ENCODE measurements at regions not wholly inside any gene's neighbourhood (a gene's known extent, or its start where the extent isn't known, plus 50 kb on each side); places are given as distances from the start of the nearest gene placed in this dataset.
"Not testable (repeated sequence)": the region's sequence is repeated elsewhere in the genome, so short reads cannot be mapped to it uniquely, and the experiment has no call there.

DNA sequence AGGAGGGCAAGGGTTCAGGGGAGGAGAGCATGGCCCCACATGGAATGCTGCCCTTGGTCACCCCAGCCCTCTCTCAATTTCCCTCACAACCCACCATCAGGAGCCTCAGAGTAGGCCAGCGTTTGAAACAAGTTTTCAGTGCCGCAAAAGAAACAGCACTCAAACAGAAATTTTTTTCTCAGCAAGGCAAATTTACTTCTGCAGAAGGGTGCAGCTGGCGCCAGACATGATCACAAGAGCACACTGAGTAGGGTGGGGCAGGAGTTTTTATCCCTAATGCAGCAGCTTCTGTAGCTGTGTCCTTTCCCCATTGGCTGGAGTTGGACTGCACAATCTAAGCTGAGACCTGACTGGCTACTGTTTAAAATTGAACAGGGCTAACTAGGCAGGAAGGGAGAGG is 287.8 kb upstream of the CDYL start:
- no peak for ATAC-seq

DNA sequence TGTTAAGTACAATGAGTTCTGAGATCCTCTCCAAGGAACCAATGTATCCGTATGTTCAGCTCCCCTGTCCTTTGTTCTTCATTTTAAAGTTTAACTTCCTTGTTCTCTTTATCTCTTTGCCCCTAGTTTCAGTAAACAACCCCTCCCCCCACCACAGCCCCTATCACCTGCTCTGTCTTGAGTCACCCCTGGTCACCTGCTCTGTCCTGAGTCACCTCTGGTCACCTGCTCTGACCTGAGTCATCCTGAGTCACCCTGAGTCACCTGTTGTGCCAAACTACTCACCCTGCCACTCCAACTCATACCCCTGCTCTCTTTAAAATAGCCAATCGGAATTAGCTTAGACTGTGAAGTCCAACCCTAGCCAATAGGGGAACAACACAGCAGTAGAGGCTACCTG is 288.7 kb upstream of the CDYL start:
- peak; percentile 63 for ATAC-seq

DNA sequence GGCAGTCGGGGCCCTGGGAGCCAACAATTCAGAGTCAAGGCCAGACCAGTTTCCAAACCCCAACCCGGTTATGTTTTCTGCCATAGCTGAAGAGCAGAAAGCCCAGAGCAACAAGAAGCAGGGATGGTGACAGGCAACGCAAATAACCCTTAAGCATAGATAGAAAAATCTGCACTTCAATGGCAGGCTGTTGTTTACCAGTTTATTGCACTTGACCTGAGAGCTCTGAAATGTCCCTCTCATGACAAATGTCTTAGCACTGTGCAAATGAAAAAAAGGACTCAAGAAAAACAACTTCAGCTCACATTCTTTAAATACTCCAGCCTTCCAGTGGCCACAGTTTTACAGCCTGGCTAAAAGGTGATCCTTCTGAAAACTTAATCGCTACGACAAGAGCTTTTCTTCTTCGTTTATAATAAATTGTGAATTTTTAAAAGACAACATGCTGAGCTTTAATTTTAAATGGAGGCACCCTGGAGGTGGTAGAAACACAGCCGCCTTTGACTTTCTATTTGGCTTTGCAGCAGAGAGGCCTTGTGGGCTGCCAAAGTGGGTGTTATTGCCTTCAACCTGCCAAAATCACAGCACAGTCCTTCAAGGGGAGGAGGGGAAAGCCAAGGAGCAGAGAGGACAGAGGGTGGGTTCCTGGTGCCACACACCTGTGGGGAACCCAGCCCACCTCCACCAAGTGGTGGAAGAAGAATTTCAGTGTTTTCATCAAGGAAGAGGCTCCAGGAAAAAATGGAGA is 289.5 kb upstream of the CDYL start:
- ATAC-seq: no peak

DNA sequence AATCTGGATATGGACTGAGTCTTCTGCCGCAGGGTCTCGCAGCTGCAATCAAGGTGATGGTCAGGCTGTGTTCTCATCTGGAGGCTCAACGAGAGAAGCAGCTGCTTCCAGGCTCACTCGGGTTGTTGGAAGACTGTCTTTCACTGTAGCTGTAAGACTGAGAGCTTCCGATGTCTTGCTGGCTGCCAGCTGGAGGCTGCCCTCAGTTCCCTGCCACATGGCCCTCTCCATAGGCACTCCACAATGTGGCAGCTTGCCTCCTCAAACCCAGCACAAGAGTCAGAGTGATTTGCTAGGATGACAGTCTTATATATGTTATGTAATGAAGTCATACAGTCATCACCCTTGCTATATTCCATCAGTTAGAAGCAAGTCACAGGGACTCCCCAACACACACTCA is 290.5 kb upstream of the CDYL start:
- ATAC-seq: no peak

DNA sequence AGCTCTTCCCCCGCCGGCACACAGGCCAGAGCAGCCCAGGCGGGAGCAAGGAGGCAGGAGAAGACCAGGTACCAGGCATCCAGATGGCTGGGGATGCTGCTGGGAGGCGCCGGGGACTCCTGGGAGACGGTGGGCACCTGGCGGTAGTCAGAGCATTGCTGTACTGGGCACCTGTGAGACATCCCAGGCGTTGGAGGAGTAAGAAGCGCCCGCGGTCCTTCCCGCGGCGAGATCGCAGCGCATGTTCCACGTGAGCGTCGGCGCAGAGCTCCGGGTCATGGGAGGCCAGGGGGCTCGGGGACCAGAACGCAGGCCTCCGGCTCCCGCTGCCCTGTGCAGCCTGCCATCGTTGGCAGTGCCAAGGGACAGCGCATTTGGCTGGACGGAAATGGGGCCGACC is 293.7 kb upstream of the CDYL start:
- ATAC-seq: no peak

DNA sequence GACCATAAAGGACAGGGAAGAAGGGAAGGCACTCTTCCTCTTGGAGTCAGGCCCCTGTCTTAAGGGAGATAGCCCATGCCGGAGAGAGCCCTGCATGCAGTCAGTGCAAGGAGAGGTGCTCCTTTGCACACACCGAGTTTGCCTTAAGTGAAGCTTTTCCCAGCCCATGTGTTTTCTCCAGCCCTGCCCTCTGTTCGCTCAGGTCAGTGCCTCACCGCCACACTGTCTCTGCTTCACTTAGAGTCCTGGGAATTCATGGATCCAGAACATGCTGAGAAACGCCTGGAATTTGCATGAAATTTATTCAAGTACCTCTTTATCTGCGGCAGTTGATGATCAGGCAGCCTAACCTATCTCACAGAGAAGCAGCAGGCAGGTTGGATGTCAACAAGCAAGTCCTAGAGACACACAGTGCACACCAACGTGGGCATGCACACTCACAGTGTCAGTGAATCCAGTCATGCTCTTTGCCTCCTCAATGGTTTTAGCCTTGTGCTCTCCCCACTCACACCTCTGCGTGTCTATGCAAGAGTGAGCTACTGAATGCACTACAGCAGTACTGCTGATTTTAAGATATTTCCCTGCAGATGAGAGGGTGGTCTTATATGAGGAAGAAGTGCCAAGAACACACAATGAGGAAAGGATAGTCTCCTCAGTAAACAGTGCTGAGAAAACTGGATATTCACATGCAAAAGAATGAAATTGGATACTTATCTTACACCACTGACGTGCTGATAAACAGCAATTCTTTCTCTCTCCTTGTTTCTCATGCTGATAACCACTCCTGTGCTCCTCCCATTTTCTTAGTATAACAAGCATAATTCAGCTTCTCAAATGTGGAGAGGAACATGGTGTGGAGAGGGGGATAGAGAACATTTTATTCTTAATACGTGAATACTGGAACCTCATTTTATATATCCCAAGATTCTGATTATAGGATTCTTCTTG is 295.1 kb upstream of the CDYL start:
- ATAC-seq: no peak

DNA sequence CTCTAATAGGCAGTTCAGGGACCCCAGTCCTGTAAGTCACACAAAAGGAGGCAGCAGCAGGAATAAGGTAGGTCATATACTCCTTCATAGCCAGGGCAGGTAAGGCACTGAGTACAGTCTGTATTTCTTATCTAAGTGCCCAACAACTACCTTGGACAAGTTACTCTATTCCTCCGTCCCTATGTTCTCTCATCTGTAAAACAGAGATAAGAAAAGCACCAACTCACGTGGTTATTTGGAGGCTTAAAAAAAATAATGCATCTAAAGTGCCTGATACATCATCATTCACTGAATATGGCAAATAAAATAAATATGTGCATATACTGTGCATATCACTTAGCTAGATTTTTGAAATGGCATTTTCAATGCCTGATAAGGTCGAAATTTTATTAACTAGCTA is 298.1 kb upstream of the CDYL start:
- no peak for ATAC-seq

DNA sequence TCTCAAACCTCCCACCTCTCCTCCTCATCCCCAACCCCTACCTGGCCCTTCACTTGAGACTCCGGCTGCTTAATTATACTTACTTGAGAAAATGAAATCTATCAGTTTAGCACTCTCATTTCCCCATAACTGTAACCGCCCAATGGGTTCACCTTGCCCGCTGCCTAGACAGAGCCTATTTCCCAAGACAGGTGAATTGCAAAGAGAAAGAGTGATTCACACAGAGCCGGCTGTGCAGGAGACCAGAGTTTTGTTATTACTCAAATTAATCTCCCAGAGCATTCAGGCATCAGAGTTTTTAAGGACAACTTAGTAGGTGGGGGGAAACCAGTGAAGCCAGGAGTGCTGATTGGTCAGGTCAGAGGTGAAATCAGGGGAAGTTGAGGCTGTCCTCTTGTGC is 301.4 kb upstream of the CDYL start:
- peak; percentile 48 for ATAC-seq

DNA sequence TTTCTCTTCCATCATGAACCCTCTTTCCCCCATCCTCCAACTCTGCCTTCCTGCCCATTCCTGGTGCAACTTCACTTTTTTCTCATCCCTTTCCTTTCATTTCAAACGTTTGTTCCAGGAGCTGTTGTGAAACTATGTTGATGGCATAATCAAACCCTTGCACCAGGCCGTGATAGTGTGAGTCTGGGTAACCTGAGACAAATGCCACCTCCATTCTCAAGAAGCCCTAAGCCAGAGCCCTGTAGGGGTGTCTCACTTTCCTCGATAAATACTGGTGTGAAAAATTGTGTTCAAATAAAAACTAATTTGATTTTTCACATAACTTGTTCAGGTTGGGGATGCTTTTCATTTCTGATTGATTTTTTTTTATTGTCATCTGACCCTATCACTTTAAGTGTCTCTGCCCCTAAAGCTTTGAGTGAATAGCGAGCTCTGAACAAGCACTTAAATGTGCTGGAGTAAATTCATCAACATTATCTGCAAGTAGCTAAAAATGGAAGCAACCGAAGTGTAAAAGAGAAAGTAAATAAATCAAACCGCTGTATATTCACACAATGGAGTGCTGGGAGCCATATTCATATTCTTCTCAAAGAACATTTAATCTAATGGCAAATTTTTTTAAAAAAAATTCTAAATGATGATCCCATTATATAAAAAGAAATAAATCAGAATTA is 303.1 kb upstream of the CDYL start:
- no peak for ATAC-seq

DNA sequence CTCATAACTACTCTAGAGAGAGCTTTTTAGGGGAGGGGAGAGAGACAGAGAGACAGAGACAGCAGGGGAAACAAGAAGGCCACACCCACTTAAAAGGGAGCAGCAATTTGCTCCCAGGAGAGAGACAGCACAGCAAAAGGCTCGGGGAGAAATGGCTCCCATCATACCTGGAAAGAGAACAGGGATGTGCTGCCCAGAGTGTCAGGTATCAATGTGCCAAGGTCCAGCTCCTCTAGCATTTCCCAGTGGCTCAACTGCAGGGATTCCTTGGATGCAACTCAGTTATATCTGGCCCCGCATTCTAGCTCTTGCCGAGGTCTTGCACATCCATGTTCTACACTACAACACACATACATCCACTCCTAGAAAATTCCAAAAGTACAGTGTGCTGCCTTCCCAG is 304.0 kb upstream of the CDYL start:
- ATAC-seq: no peak

DNA sequence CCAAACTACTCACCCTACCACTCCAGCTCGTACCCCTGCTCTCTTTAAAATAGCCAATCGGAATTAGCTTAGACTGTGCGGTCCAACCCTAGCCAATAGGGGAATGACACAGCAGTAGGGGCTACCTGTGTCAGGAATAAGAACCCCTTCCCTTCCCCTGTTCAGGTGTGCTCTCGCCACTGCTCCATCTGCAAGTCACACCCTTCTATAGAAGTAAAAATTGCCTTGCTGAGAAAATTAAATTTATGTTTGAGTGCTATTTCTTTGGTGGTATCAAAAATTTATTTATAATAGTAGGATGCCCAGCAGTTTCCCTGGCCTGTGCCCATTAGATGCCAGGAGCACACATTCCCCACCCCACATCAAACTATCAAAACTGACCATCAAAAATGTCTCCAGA is 304.7 kb upstream of the CDYL start:
- not testable (repeated sequence) for ATAC-seq

DNA sequence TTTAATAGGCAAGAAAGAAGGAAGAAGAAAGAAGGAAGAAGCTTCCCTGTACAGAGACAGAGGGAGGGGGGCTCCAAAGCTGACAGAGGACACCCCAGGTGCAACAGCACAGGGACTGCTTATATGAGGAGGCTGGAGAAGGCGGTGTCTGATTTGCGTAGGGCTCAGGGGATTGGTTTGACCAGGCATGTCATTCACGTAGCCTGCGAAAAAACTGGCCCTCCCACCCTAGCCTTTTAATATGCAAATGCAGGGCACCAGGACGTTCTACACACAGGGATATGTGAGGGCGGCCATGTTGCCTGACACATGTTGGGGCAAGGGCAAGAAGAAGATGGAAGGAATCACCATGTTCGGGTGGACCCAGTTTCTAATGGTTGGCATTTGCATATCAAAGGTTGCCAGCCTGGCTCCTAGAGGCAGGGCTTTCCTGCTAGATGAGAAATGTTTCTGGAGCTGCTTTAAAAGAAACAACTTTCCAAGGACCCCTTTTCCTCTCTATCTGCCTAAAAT is 305.4 kb upstream of the CDYL start:
- no peak for ATAC-seq

DNA sequence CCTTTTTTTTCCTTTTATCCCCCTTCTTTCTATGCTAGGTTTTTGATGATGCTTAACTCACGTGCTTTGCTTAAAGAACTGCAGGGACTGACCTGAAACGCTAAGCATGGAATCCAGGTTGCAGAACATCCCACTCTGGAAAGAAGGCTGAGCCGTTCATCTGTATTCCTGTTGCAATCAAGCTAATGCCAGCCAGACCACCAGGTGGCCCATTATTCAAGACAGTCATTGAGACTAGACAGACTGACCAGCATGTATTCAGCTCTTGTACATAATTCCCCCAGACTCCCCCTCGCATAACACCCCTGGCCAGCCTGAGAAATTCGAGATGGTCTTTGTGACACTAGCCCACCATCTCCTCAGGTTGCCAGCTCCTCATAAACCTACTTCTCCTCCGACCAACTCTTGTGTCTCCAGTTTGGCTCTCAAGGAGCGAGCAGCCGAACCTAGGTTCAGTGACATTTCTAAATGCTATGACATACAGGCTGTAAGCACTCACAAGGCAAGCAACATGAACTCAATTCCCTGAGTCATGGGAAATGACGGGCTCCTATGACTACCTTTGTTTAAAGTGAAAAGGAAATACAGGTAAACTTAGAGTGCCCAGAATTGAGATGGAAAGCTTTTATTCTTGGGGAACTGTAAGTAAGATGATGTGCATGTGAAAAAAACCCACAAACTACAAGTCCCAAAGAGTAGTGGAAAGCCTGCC is 309.3 kb upstream of the CDYL start:
- peak; percentile 78 for ATAC-seq

DNA sequence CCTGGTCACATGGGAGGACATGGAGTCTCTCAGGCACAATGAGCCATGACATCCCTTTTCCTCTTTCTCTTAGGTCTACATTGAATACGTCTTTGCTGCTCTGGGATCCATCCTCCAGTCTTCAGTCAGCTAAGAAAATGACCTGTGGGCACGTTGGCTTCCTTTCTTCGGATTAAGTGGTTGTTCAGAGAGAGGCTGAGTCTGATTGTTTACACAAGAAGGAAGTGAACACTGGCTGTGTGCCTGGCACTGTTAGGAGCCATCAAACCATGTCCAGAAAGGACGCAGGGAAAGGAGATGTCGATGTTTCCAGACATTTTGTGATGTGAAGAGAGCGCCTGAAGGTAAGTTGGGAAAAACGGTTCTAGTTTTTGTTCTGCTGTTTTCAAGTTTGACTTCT is 309.9 kb upstream of the CDYL start:
- ATAC-seq: peak; percentile 79

DNA sequence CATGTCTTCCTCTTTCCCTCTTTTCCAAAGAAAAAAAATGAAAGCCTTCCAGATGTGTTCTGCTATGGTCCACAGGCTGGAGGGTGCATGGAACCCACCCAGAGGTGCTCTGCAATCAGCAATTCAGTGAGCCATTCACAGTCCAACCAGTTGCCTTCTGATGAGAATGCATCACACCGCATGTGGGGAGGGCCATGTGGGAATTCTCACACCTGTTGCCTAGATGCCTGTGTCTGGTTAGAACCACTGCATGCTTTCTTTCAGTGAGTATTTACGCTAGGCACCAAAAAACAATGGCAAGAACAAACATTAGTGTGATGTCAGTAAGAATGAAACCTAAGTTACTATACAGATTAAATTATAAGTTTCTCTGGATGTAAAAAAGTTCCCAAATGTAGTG is 311.6 kb upstream of the CDYL start:
- ATAC-seq: no peak

DNA sequence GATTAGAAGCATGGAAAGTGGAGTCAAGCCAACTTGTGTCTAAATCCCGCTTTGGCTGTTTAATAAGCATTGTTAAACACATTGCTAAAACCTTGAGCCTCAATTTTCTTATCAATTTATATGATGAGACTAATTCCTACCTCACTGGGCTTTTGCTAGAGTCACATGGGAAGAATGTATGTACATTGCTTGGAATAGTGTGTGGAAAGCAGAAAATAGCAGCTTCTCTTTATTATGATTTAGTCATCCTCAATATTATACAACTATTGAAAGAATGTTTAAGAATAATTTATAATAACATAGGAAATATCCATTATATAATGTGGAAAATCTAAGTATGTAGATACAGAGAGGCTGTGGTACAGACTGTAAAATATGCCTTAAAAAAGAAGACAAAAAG is 313.0 kb upstream of the CDYL start:
- no peak for ATAC-seq

DNA sequence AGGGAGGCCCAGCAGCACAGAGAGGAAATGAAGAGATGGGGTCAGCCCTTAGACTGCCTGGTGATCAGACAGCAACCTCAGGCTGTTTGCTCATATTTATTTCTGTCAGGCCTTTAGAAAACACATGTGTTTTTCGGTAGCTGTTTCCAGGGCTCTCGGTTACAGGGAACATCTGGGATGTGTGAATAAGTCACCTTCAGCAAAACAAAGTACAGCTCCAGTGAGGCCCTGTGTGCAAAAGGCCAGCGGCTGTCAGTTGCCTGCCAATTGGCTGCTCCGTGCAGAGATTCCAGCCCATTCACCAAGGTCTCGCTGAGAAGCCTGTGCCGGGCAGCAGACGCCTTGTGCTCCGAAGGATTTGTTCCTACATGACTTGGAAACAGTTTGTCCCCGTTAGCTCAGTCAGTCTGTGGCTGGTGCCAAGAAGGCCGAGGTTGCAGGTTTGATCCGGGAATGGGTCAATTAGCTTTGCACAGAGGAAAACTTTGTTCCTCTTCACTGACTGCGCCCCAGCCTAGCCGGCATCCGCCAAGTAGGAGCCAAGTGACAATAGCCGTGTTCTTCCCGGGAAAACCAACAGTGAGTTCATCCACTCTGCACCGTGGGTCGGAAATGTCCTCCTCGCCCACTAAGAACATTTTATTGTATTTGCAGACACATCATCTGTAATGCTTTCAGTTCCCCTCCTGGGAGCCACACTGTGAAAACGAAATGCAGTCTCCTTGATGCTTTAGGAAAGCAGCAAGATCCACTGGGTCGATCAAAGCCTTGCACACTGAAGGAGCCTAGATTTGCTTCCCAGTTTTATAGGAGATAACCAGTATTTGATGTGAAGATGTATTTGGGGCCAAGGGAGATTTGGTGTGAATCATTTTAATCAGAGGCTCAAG is 315.4 kb upstream of the CDYL start:
- peak; percentile 39 for ATAC-seq

DNA sequence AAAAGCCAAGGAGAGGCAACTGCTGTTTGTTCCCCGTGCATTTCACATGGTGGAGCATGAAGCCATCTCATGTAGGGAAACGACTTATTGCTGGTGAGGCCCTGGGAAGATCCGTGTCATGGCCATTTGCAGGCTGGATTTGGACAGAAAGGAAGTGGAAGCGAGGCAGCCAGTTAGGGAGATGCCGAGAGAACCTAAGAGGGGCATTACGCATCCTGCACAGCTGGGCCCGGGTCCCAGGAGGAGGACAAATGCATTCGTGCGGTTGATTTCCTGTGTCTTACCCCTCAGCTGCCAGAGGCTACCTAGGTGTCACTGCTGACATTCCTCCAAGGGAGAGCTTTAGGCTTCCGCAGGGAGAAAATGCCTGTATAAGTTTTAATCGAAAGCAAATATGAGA is 316.2 kb upstream of the CDYL start:
- ATAC-seq: no peak

DNA sequence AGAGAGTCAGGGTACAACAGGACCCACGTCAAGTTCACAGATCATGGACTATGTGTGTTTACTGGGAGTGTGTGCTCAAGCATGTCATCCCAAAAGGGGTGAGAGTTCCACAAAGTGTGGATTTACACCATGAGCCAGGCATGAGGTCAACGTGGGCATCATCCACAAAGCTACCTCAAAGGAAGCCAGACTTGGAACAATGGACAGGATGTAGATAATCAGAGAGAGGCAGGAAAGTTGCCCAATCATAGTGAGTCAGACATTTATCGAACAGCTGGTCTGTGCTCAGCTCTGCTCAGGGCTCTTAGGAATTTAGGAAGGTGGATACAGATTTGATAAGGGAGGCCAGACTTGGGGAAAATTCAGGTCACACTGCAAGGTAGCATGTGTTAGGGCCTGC is 317.2 kb upstream of the CDYL start:
- peak; percentile 74 for ATAC-seq

DNA sequence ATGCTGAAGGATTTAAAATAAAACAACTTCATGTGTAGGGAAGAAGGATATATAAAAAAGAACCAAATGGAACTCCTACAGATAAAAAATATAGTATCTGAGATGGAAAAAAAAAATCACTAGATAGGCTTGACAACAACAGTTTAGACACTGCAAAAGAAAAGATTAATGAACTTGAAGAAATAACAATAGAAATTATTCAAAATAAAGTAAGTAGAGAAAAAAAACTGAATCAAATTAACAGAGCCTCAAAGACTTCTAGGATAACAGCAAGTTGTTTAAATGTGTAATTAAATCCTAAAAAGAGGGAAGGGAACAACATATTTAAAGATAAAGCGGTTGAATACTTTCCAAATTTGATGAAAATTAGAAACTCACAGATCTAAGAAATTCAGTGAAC is 316.3 kb upstream of the ECI2 start:
- no peak for ATAC-seq

DNA sequence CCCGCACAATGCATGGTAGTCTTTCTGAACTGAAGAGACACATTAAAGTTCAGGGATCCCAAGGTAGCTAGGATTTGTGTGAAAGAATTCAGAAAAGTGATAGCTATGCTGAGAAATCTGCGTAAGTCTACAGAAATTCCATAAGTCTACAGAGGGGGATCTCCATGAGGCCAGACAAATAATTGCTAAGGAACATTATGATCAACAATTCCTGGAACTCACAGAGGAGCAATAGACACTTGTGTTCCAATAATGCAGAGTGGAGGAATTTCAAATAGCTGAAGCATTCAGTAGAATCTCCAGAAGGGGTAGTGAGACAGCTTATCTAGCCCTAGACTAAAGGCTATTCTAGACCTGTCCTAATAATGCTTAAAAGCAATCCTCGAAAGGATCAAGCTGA is 315.7 kb upstream of the ECI2 start:
- no peak for ATAC-seq

DNA sequence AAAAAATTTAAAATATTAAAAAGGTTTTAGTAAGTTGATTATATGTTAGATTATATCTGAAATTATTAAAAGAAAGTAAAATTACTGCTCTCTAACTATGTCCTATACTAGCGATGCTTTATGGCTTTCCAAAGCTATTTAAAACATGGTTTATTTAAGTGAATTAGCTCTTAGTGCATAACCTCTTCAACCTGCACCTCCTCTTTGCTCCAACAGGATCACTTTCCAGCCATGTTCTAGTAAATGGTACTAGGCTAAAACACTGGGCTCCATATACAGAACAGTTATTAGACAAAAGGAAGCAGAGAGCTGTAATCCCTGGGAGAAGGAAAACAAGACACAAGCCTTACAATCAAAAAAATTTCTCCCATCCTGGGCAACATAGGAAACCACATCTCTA is 314.9 kb upstream of the ECI2 start:
- ATAC-seq: no peak

Measured in esophagus mucosa (tissue), 1 donor.